GM18868 (cell line): ENCODE measurements at regions not wholly inside any gene's neighbourhood (a gene's known extent, or its start where the extent isn't known, plus 50 kb on each side); places are given as distances from the start of the nearest gene placed in this dataset.

Experiments
- ATAC-seq: cut with Tn5 transposase; IDR thresholded peaks from one replicate; pipeline ENCODE4 v1.9.1; 2021; ENCODE audit warnings: mild to moderate bottlenecking, moderate library complexity; ENCODE audit not compliant: unreplicated experiment

- no peak for ATAC-seq
Measured at GRCh38 chr4:98210281-98210680, 50.9 kb upstream of the RAP1GDS1 start.

- no peak for ATAC-seq
Measured at GRCh38 chr4:98209111-98209510, 52.1 kb upstream of the RAP1GDS1 start.

- ATAC-seq, result peak; percentile 68
Measured at GRCh38 chr4:98204236-98204553, 57.0 kb upstream of the RAP1GDS1 start.

- ATAC-seq, result peak; percentile 77
Measured at GRCh38 chr4:98203332-98204235, 57.6 kb upstream of the RAP1GDS1 start.

- no peak for ATAC-seq
Measured at GRCh38 chr4:98202907-98203306, 58.3 kb upstream of the RAP1GDS1 start.

GRCh38 chr4:98199247-98199646, 56.0 kb upstream of the STPG2 start:
- ATAC-seq, result no peak

GRCh38 chr4:98195005-98195404, 51.7 kb upstream of the STPG2 start:
- no peak for ATAC-seq

GRCh38 chr4:98193459-98194105, 50.3 kb upstream of the STPG2 start:
- no peak for ATAC-seq
